GM23338 (cell line): ENCODE measurements at regions not wholly inside any gene's neighbourhood (a gene's known extent, or its start where the extent isn't known, plus 50 kb on each side); places are given as distances from the start of the nearest gene placed in this dataset.

Experiments used
- ATAC-seq: fragments of 200-7000 bp; cut with Tn5 transposase; 3 replicates; pipeline ENCODE4 v1.9.1; 2020
- DNase-seq: peaks from one replicate; pipeline ENCODE4 v3.0.0-alpha.2; 2015; ENCODE audit warnings: low spot score
- H2AFZ ChIP-seq: fragments of 200-600 bp; sonication (generic); 2 replicates; pipeline ENCODE4 v1.8.0; 2016; ENCODE audit warnings: antibody characterized with exemption, mild to moderate bottlenecking, moderate library complexity
- H3F3A ChIP-seq: fragments of 200-600 bp; sonication (generic); replicated peaks from 2 replicates; pipeline ENCODE4 v1.8.0; 2017; ENCODE audit warnings: antibody characterized with exemption, mixed run types, low read depth
- H3K27ac ChIP-seq: fragments of 200-600 bp; sonication (generic); 2 replicates; pipeline ENCODE4 v1.6.1; 2016; ENCODE audit warnings: low read depth
- H3K27me3 ChIP-seq: fragments of 200-600 bp; sonication (generic); 2 replicates; pipeline ENCODE4 v1.8.0; 2016; ENCODE audit warnings: mild to moderate bottlenecking, mixed run types, moderate library complexity; ENCODE audit not compliant: insufficient read depth
- H3K36me3 ChIP-seq: fragments of 200-600 bp; sonication (generic); 2 replicates; pipeline ENCODE4 v1.8.0; 2016; ENCODE audit warnings: mild to moderate bottlenecking; ENCODE audit not compliant: insufficient read depth
- H3K4me1 ChIP-seq: fragments of 200-600 bp; sonication (generic); 2 replicates; pipeline ENCODE4 v1.8.0; 2016; ENCODE audit warnings: mild to moderate bottlenecking, moderate library complexity; ENCODE audit not compliant: insufficient read depth
- H3K4me2 ChIP-seq: fragments of 200-600 bp; sonication (generic); 2 replicates; pipeline ENCODE4 v1.7.1; 2017; ENCODE audit warnings: mixed run types
- H3K4me3 ChIP-seq: fragments of 200-600 bp; sonication (generic); 2 replicates; pipeline ENCODE4 v1.6.1; 2016; ENCODE audit warnings: mixed run types
- H3K79me2 ChIP-seq: fragments of 200-600 bp; sonication (generic); replicated peaks from 2 replicates; pipeline ENCODE4 v1.8.0; 2017; ENCODE audit warnings: mild to moderate bottlenecking; ENCODE audit not compliant: insufficient read depth
- H3K9me2 ChIP-seq: fragments of 200-600 bp; sonication (generic); 2 replicates; pipeline ENCODE4 v1.8.0; 2017; ENCODE audit not compliant: insufficient read depth
- H4K20me1 ChIP-seq: fragments of 200-600 bp; sonication (generic); replicated peaks from 2 replicates; pipeline ENCODE4 v1.8.0; 2017; ENCODE audit warnings: mild to moderate bottlenecking; ENCODE audit not compliant: insufficient read depth
- H3K27ac Mint-ChIP-seq: 2 replicates; pipeline ENCODE4 v1.8.0; 2020; ENCODE audit warnings: inconsistent platforms, mild to moderate bottlenecking, moderate library complexity, mixed read lengths
- H3K27me3 Mint-ChIP-seq: 3 replicates; pipeline ENCODE4 v1.8.0; 2022; ENCODE audit warnings: low read depth, mild to moderate bottlenecking, moderate library complexity, mixed read lengths, inconsistent platforms; ENCODE audit not compliant: insufficient read depth, poor library complexity
- H3K36me3 Mint-ChIP-seq: 3 replicates; pipeline ENCODE4 v1.8.0; 2021; ENCODE audit warnings: low read depth, mild to moderate bottlenecking, inconsistent platforms, moderate library complexity, mixed read lengths
- H3K4me1 Mint-ChIP-seq: 3 replicates; pipeline ENCODE4 v1.8.0; 2020; ENCODE audit warnings: mild to moderate bottlenecking, inconsistent platforms, mixed read lengths
- H3K4me3 Mint-ChIP-seq: 3 replicates; pipeline ENCODE4 v1.8.0; 2021; ENCODE audit warnings: moderate library complexity, mild to moderate bottlenecking, inconsistent platforms, mixed read lengths
- H3K9me3 Mint-ChIP-seq: 3 replicates; pipeline ENCODE4 v1.8.0; 2020; ENCODE audit warnings: moderate library complexity, mild to moderate bottlenecking, inconsistent platforms, mixed read lengths
- EZH2 ChIP-seq: fragments of 200-600 bp; sonication (generic); IDR thresholded peaks from one replicate; pipeline ENCODE4 v1.8.0; 2017; ENCODE audit warnings: antibody characterized with exemption, mild to moderate bottlenecking, low read depth; ENCODE audit not compliant: unreplicated experiment
- POLR2AphosphoS5 ChIP-seq: IDR thresholded peaks from 2 replicates; pipeline ENCODE4 v1.6.1; 2016; ENCODE audit warnings: antibody characterized with exemption, low read depth
- TF ChIP-seq, protein P1 (sequence below): IDR thresholded peaks from 2 replicates; pipeline ENCODE4 v1.6.1; 2016; ENCODE audit warnings: antibody characterized with exemption
- TF ChIP-seq, protein P2 (sequence below), 2 experiments: fragments of 200-600 bp in 1 of 2; sonication (generic) in 1 of 2; conservative IDR thresholded peaks; 2 replicates each; pipeline versions ENCODE4 v1.5.1 to v1.6.1; 2016 to 2017; ENCODE audit warnings: antibody characterized with exemption in 2 of 2, low read depth in 2 of 2, mild to moderate bottlenecking in 2 of 2, moderate library complexity in 1 of 2

DNA sequence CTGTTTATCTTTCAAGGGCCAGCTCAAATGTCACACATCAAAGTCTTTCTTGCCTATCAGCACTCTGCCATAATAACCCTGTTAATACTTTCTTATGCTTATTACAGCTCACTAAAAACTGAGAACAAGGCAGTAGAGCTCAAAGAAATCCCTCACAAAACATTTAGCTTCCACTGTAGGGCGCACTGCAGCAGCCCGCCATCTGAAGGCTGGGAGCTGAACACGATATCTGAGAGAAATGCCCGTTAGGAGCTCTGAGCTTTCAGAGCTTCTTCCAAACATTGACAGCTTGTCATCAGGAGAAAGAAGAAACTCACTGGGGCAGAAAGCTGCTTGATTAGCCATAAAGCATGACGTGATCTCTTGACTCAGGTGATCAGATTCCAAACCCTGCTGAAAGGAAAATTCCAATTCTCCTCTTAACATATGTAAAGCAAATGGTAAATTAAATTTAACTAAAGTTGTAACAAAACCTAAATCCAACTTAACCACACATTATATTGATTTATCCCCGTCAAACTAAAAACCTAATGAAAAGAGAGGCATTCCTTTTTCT is 175.7 kb downstream of the C12orf50 start:
- peak; percentile 57 for ATAC-seq
- no peaks in the 10 kb centered on the region for H3K79me2 ChIP-seq
- peaks cover 5% of the 10 kb centered on the region for H3K4me1 ChIP-seq
- no peaks in the 10 kb centered on the region for H3K36me3 ChIP-seq
- peak; percentile 18 for DNase-seq
- peak overlapping the region; percentile 72; the same call in 1 of the 2 replicates for H2AFZ ChIP-seq
- no peaks in the 10 kb centered on the region for H4K20me1 ChIP-seq
- no peaks in the 10 kb centered on the region; the same call in 2 of the 3 replicates for H3K4me1 Mint-ChIP-seq
- H3K4me2 ChIP-seq: no peak overlapping the region
- TF ChIP-seq, protein P1, sequence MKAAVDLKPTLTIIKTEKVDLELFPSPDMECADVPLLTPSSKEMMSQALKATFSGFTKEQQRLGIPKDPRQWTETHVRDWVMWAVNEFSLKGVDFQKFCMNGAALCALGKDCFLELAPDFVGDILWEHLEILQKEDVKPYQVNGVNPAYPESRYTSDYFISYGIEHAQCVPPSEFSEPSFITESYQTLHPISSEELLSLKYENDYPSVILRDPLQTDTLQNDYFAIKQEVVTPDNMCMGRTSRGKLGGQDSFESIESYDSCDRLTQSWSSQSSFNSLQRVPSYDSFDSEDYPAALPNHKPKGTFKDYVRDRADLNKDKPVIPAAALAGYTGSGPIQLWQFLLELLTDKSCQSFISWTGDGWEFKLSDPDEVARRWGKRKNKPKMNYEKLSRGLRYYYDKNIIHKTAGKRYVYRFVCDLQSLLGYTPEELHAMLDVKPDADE: no peak
- TF ChIP-seq, protein P2, sequence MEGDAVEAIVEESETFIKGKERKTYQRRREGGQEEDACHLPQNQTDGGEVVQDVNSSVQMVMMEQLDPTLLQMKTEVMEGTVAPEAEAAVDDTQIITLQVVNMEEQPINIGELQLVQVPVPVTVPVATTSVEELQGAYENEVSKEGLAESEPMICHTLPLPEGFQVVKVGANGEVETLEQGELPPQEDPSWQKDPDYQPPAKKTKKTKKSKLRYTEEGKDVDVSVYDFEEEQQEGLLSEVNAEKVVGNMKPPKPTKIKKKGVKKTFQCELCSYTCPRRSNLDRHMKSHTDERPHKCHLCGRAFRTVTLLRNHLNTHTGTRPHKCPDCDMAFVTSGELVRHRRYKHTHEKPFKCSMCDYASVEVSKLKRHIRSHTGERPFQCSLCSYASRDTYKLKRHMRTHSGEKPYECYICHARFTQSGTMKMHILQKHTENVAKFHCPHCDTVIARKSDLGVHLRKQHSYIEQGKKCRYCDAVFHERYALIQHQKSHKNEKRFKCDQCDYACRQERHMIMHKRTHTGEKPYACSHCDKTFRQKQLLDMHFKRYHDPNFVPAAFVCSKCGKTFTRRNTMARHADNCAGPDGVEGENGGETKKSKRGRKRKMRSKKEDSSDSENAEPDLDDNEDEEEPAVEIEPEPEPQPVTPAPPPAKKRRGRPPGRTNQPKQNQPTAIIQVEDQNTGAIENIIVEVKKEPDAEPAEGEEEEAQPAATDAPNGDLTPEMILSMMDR (conservative IDR thresholded peaks at IDR 0.05; ENCODE audit: low read depth in 2 of 2): peak; percentile 19 to 37; a peak in 3 of 4 replicates
- H3K9me3 Mint-ChIP-seq: no peaks in the 10 kb centered on the region; the same call in 2 of the 3 replicates
- no peak overlapping the region for H3K27ac ChIP-seq
- H3K36me3 Mint-ChIP-seq: no peaks in the 10 kb centered on the region; the same call in 2 of the 3 replicates
- H3K9me2 ChIP-seq: no peaks in the 10 kb centered on the region
- no peak overlapping the region for H3K4me3 ChIP-seq
- no peak overlapping the region for H3K27ac Mint-ChIP-seq
- H3K4me3 Mint-ChIP-seq: no peak overlapping the region
- no peaks in the 10 kb centered on the region for H3K27me3 Mint-ChIP-seq
- no peaks in the 10 kb centered on the region for H3F3A ChIP-seq
- H3K27me3 ChIP-seq: no peaks in the 10 kb centered on the region

DNA sequence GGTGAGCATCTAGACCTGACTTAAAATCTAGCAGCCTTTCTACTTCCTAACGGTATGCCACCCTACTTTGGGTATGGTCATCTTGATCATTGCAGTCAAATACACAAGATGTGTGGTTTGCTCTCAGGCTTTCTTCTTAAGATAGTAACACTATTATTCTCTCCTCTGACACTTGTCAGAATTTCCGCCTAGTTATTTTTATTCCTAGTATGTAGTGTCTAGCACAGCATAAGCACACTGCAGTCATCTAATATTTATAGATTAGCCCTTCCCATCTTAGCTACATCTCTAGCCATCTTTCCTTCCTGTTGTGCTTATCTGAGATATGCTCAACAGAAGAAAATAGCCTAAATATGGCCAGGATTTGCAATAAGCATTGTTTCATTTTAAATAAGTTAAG is 180.1 kb downstream of the C12orf50 start:
- Mint-ChIP-seq H3K4me1 (peaks cover 24% of the 10 kb centered on the region), H3K4me3 (no peak overlapping the region), H3K27ac (no peak overlapping the region), H3K9me3 (no peaks in the 10 kb centered on the region; the same call in 2 of the 3 replicates), H3K27me3 (peaks cover 2% of the 10 kb centered on the region), H3K36me3 (no peaks in the 10 kb centered on the region; the same call in 2 of the 3 replicates)
- Histone ChIP-seq H3K4me2 (no peak overlapping the region), H3K36me3 (no peaks in the 10 kb centered on the region), H3K27me3 (no peaks in the 10 kb centered on the region), H4K20me1 (no peaks in the 10 kb centered on the region), H3K9me2 (no peaks in the 10 kb centered on the region), H3K79me2 (no peaks in the 10 kb centered on the region), H3K4me3 (no peak overlapping the region), H3K27ac (no peak overlapping the region), H3F3A (no peaks in the 10 kb centered on the region), H2AFZ (no peak overlapping the region), H3K4me1 (peaks cover 30% of the 10 kb centered on the region)
- TF ChIP-seq EZH2 (no peak), POLR2AphosphoS5 (no peak)
- TF ChIP-seq, protein P1: no peak
- ATAC-seq (no peak), DNase-seq (no peak)
